IPS-NIHi7 (cell line): ENCODE measurements at regions not wholly inside any gene's neighbourhood (a gene's known extent, or its start where the extent isn't known, plus 50 kb on each side); places are given as distances from the start of the nearest gene placed in this dataset.

Source experiments
- DNase-seq: peaks from one replicate; pipeline ENCODE4 v3.0.0; 2012; ENCODE audit warnings: mixed read lengths; ENCODE audit errors: extremely low spot score

DNA sequence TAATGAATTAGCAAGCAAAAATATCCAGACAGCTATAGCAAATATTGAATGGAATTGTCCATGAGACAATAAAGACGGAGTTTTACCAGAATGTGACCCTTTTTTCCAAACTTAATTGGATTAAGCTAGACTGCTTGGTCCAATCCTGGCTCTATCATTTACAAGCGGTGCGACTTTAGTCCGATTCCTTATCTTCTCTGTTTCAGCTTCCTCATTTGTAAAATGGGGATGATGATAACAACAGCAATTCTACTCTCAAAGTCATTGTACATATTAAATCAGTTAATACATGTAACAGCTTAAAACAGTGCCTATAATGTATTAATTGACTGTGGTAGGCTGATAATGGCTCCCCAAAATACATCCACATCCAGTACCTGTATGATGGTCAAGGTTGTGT, 62.1 kb upstream of the CRBN start:
- no peak for DNase-seq

DNA sequence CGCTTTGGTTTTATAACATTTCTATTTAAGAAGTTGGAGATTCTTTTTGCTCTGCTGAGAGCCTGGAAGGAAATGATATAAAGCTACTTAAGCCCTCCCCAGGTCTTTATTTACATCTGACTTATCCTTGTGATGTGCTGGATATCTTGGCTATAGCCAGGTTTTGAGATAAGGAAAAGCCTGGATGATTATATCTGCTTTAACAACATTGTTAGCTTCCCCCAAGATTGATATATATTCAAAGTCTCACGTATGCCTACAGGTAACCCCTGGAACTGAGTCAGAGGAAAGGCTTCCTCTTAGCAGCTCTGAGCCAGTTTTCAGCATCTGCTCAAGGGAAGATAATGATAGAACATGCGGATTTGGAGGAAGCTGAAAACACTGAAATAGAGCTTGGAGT, 61.5 kb upstream of the CRBN start:
- DNase-seq = no peak

GRCh38 chr3:3237979-3238378, 58.5 kb upstream of the CRBN start:
- no peak for DNase-seq

- DNase-seq = no peak
These were observed 52.8 kb upstream of the CRBN start for GRCh38 chr3:3232251-3232650.
